Iris pigment epithelial cell (primary cell): ENCODE measurements at regions not wholly inside any gene's neighbourhood (a gene's known extent, or its start where the extent isn't known, plus 50 kb on each side); places are given as distances from the start of the nearest gene placed in this dataset.

Source experiments
- DNase-seq: peaks from one replicate; pipeline ENCODE4 v3.0.0-alpha.2; 2011; ENCODE audit warnings: low read depth

GRCh38 chr3:18044971-18045880 lies 302.8 kb upstream of the TBC1D5 start:
- DNase-seq = no peak

GRCh38 chr3:18044191-18044590 lies 301.8 kb upstream of the TBC1D5 start:
- DNase-seq = no peak

- no peak for DNase-seq
These were observed 294.0 kb upstream of the TBC1D5 start for GRCh38 chr3:18036450-18036815.

- no peak for DNase-seq
These were observed 293.4 kb upstream of the TBC1D5 start for GRCh38 chr3:18035641-18036449.

- no peak for DNase-seq
These were observed 291.2 kb upstream of the TBC1D5 start for GRCh38 chr3:18033581-18034108.

GRCh38 chr3:18030371-18030870 lies 288.0 kb upstream of the TBC1D5 start:
- no peak for DNase-seq

GRCh38 chr3:18027161-18027939 lies 284.9 kb upstream of the TBC1D5 start:
- DNase-seq = peak; percentile 1

- no peak for DNase-seq
These were observed 282.3 kb upstream of the TBC1D5 start for GRCh38 chr3:18024715-18025114.

- DNase-seq = no peak
These were observed 276.7 kb upstream of the TBC1D5 start for GRCh38 chr3:18019161-18019495.

GRCh38 chr3:18018491-18019160 lies 276.2 kb upstream of the TBC1D5 start:
- no peak for DNase-seq

- no peak for DNase-seq
These were observed 273.9 kb upstream of the TBC1D5 start for GRCh38 chr3:18016366-18016765.

GRCh38 chr3:18012933-18013332 lies 270.5 kb upstream of the TBC1D5 start:
- no peak for DNase-seq

- DNase-seq = no peak
These were observed 270.0 kb upstream of the TBC1D5 start for GRCh38 chr3:18012436-18012835.

- no peak for DNase-seq
These were observed 269.0 kb upstream of the TBC1D5 start for GRCh38 chr3:18011387-18011786.

GRCh38 chr3:18010001-18010400 lies 267.6 kb upstream of the TBC1D5 start:
- DNase-seq = no peak

- no peak for DNase-seq
These were observed 266.4 kb upstream of the TBC1D5 start for GRCh38 chr3:18008706-18009368.

- DNase-seq = peak; percentile 4
These were observed 265.5 kb upstream of the TBC1D5 start for GRCh38 chr3:18007980-18008379.

- DNase-seq = no peak
These were observed 253.3 kb upstream of the TBC1D5 start for GRCh38 chr3:17995769-17996168.

GRCh38 chr3:17994167-17994566 lies 251.7 kb upstream of the TBC1D5 start:
- no peak for DNase-seq

- DNase-seq = no peak
These were observed 248.0 kb upstream of the TBC1D5 start for GRCh38 chr3:17990390-17990789.

GRCh38 chr3:17986348-17986816 lies 244.0 kb upstream of the TBC1D5 start:
- no peak for DNase-seq
